HG03439 (cell line): ENCODE measurements at regions not wholly inside any gene's neighbourhood (a gene's known extent, or its start where the extent isn't known, plus 50 kb on each side); places are given as distances from the start of the nearest gene placed in this dataset.
A peak's percentile ranks its signal among the peaks of the same experiment; 100 is the strongest.

Experiments
- ATAC-seq: cut with Tn5 transposase; IDR thresholded peaks from one replicate; pipeline ENCODE4 v1.9.1; 2021; ENCODE audit warnings: mild to moderate bottlenecking, moderate library complexity; ENCODE audit not compliant: unreplicated experiment

DNA sequence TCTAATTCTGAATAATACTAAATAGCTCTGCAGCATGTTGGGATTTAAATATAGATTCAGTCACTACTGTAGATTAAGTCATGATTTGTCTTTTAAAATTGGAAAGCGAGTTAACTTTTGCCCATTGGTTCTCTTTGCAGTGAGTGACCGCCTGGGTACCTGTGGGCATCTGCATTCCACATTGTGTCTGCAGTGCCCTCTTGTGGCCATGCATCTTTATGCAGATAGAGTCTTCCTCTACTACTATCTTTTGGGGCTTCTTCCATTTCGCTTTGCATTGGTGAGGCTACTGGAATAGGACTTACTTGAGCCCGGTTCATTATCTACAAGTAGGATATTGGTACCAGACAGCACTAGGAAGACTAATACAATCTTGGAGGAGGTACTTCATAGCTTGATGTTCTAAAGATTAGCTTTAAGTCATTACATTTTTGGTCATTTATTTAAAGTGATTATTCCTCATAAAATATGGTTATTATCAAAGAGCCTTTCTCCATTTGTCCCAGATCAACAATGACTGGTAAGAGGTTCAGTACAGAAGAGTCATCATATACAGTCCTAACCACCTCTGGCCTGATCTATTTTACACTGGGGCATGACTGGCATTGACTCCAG is 203.0 kb downstream of the SOCS6 start:
- peak; percentile 91 for ATAC-seq

DNA sequence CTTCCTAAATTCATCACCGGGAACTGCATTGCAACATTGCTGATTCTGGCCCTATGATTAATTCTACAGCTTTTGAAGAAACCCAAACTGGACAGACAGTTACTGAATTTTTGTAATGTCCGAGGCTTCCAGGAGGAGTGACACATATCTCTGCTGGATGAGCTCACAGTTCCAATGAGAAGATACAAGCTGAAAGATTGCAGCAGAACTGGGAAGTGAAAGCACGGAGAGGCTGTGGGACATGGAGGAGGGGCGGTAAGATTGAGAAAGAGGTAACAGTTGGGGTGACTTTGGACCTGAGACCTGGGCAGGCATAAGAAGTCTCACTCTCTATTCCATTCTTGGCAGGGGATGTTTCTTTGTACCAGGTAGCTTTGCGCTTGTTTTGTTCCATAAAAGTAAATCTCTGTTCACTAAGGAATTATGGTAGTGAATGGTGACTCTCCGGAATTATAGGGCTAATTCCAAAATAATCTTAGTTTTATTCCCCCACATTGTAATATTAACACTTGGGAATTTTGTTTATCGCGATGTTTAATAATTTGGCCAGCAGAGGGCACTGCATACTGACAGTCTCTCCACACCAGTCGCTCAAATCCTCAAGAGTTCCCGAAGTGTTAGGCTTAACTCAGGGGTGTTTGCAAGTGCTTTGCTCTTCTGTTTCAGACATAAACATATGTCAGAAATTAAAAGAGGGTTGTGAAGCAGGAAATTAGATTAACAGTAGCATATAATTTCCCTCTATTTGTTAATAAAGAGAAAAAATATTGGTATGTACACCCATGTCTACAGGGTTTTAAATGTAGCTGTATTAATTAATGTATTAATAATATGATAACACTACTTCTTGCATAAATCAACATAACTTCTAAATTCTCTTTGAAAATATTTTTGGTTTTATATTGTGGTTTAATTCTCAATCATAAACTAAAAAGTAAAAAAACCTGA is 201.4 kb downstream of the SOCS6 start:
- ATAC-seq: peak; percentile 52

- no peak for ATAC-seq
Observed at GRCh38 chr18:70489571-70489970, 200.7 kb downstream of the SOCS6 start.

DNA sequence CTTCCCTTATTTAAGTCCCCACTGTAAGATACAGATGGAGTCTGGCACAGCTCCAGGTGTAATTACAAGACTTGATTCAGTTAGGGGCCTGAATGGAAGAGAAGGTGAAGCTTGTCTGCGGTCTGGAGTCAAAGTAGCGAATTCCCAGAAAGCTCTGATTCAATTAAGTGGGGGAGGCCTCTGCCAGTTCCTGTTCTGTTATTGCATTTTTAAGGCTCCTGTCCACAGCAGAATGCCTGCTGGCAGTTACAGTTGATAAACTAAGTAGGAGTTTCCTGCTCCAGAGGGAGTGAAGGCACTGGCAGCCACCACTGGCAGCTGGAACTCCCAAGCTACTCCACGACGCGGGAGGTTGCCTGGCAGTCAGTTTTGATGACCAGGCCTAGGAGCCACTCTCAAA is 181.1 kb downstream of the SOCS6 start:
- no peak for ATAC-seq

DNA sequence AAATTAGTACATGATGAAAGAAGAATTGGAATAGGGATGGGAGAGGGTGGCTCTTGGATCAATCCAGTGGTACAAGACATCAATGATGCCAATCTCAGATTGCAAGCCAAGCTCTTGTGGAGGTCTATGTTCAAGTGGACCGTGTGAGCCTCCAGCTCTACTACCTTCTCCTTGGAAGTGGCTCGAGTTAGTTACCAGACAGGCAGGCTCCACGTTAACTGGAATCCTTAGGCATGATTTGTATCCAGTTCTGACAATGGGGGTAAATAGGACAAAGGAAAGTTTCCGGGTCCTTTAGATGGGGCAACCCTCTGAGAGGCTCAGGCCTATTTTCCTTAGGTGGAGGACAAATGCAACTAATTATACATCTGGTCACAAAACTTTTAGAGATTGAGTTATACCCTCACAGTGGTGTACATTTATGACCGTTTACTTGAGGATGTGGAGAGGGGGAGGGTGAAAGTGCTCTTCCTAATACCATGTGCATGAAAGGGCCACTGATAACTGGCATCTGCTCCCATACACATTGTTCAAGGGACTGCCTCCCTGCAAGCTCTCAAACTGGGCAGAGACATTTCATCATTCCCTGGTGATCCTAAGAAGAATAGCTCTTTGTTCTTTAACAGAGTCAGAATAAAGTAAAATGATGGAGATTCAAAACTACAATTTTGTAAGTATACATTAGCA is 180.2 kb downstream of the SOCS6 start:
- ATAC-seq: no peak

DNA sequence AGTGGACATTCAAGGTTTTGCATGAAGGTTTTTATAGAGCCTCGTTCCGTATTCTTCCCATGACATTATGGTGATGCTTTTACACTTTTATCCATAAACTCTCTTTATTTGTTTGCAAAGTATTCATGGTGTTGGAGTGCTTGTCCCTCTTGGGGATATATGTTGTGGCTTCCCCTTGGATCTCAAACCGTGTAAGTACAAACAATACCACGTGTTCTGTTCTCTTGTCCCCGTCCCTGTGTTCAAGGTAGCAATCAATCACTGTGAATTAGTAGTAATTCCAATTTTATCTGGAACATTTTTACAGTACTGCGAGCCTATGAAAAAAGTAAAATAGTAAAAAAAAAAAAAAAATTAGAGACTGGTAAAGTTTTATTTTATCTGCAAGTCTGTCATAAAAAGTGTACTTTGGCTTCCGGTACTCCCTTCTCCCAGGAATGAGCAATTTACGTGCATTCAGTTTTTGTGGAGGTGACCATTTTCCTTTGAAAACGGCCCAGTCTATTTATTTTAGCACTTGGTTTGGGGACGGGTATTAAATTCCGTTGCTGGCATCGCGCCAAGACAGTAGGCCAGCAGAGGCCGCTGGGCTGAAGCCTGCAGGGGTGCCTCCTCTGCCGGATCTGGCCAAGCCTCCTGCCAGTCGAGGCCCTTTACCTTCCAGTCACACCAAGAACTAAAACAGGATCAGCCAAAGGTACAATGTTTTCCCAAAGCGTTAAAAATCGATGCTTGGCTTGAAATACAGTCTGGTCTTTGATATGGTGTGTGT is 175.7 kb downstream of the SOCS6 start:
- ATAC-seq: no peak

DNA sequence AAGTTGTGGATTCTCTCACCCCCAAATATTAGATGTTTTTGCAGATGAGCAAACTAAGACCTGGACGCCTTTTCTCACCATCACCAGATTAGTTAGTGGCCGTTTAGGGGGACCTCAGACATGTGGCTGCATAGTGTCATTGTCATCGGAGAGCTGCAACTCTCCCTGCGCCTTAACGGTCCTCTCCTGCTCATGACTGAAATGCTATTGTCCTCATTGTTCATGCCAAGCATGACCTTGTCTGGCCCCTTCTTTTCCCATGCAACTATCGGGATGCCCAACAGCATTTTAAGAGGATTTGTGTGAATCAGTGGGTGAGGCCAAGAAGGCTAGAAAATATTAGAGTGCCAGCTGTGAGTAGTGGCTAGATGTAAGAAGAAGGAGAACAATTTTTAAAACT is 174.2 kb downstream of the SOCS6 start:
- ATAC-seq: no peak

- ATAC-seq: no peak
Observed at GRCh38 chr18:70462078-70462439, 173.2 kb downstream of the SOCS6 start.

DNA sequence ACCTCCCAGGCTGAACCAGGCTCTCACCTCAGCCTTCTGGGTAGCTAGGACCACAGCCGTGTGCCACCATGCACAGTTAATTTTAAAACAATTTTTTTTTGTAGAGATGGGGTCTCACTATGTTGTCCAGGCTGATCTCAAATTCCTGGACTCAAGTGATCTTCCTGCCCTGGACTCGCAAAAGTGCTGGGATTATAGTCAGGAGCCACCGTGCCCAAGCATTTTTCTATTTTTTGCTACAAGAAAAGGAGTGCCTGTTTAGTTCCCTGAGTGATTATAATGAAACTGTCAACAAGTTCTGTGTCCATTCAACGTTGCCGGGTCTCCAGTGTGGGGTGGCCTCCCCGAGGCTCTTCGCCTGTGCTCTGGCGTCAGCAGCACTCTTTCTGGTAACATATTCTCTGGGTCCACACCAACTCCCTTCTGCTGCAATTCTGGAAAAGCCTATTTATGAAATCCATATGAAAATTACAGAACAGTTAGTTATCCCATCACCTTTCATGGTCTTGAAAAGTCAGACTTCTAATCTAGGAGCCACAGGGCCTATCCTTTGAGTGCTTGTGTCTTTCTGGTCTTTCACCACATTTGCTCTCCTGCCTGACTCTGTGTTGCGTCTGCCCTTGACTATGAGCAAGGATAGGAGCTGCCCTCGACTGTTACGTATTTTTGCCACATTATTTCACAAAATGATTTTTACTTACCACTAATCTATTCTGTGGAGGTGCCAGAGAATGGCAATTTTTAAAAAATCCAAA is 172.7 kb downstream of the SOCS6 start:
- no peak for ATAC-seq

GRCh38 chr18:70459731-70460130 is 170.9 kb downstream of the SOCS6 start:
- ATAC-seq: no peak

- ATAC-seq: no peak
Observed at GRCh38 chr18:70459251-70459650, 170.4 kb downstream of the SOCS6 start.

DNA sequence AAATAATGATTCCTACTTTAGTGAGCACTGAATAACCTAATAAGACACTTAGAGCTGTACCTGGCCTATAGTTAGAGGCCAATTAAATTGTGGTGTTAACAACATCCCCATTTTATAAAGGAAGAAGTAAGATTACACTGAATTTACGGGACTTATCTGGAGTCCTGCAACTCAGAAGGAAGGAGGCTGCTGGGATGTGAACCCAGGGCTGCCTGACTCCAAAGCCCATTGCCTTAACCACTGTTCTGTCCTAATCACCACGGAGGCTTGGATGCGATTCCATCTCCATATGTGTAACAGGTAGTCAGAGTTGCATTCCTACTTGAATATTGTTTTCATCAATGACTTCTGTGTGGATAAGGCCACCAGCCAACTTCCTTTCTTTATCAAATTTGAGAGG is 168.9 kb downstream of the SOCS6 start:
- no peak for ATAC-seq

DNA sequence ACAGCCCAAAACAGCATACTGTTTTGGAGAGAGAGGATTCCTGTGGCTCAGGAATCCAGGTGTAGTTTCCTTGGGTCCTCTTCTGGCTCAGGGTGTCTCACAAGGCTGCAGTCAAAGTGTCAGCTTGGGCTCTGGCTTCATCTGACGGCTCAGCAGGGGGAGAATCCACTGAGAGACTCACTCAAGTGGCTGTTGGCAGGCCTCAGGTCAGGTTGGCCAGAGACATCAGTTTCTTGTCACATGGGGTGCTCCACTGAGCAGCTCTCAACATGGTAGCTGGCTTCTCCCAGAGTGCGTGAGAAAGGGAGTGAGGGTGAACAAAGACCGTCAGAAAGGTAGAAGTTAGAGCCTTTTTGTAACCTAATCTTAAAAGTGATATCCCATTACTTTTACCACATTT is 168.4 kb downstream of the SOCS6 start:
- no peak for ATAC-seq

DNA sequence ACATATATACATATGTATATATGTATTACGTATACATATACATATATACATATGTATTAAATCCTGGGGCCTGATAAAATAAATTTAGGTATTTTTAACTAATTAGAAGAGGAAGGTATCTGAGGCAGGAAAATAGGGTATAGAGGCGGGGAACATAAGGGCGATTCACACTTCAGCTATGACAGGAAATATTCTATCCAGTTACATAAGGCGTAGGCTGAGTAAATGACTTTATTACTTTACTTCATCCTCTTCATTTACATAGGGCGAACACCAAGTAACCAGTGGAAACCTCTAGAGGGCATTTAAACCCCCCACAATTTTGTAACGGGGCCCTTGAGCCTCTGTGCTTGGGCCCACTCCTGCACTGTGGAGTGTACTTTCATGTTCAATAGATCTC is 167.5 kb downstream of the SOCS6 start:
- ATAC-seq: no peak

GRCh38 chr18:70455731-70456130 is 166.9 kb downstream of the SOCS6 start:
- no peak for ATAC-seq

GRCh38 chr18:70454704-70455322 is 166.0 kb downstream of the SOCS6 start:
- ATAC-seq: peak; percentile 70

GRCh38 chr18:70453058-70453775 is 164.4 kb downstream of the SOCS6 start:
- no peak for ATAC-seq

- ATAC-seq: no peak
Observed at GRCh38 chr18:70452501-70452900, 163.7 kb downstream of the SOCS6 start.
